CMK (cell line): ENCODE measurements at regions not wholly inside any gene's neighbourhood (a gene's known extent, or its start where the extent isn't known, plus 50 kb on each side); places are given as distances from the start of the nearest gene placed in this dataset.
"Not testable (repeated sequence)": the region's sequence is repeated elsewhere in the genome, so short reads cannot be mapped to it uniquely, and the experiment has no call there.

Experiments
- DNase-seq: peaks from one replicate; pipeline ENCODE4 v3.0.0-alpha.2; 2010; ENCODE audit warnings: low read depth

GRCh38 chr12:13562915-13563742 is 366.6 kb downstream of the EMP1 start:
- DNase-seq = no peak

GRCh38 chr12:13561923-13562322 is 365.4 kb downstream of the EMP1 start:
- DNase-seq = no peak

- no peak for DNase-seq
These were observed 362.9 kb downstream of the EMP1 start for GRCh38 chr12:13559318-13559978.

- DNase-seq = no peak
These were observed 356.3 kb downstream of the EMP1 start for GRCh38 chr12:13552830-13553229.

- no peak for DNase-seq
These were observed 350.8 kb downstream of the EMP1 start for GRCh38 chr12:13547283-13547682.

GRCh38 chr12:13546231-13546630 is 349.7 kb downstream of the EMP1 start:
- no peak for DNase-seq

GRCh38 chr12:13539051-13539450 is 342.5 kb downstream of the EMP1 start:
- DNase-seq = no peak

GRCh38 chr12:13538136-13538535 is 341.6 kb downstream of the EMP1 start:
- DNase-seq = no peak

GRCh38 chr12:13537623-13538022 is 341.1 kb downstream of the EMP1 start:
- no peak for DNase-seq

- no peak for DNase-seq
These were observed 339.8 kb downstream of the EMP1 start for GRCh38 chr12:13536219-13536910.

- peak; percentile 2 for DNase-seq
These were observed 338.3 kb downstream of the EMP1 start for GRCh38 chr12:13534645-13535398.

- no peak for DNase-seq
These were observed 337.7 kb downstream of the EMP1 start for GRCh38 chr12:13534242-13534641.

GRCh38 chr12:13530966-13531365 is 334.4 kb downstream of the EMP1 start:
- DNase-seq = no peak

- not testable (repeated sequence) for DNase-seq
These were observed 329.8 kb downstream of the EMP1 start for GRCh38 chr12:13526185-13526921.

GRCh38 chr12:13523536-13524307 is 327.2 kb downstream of the EMP1 start:
- DNase-seq = no peak

GRCh38 chr12:13518034-13518433 is 321.5 kb downstream of the EMP1 start:
- not testable (repeated sequence) for DNase-seq

GRCh38 chr12:13509740-13510139 is 313.2 kb downstream of the EMP1 start:
- DNase-seq = no peak

GRCh38 chr12:13505636-13506035 is 309.1 kb downstream of the EMP1 start:
- DNase-seq = no peak

GRCh38 chr12:13505224-13505623 is 308.7 kb downstream of the EMP1 start:
- no peak for DNase-seq

- no peak for DNase-seq
These were observed 308.2 kb downstream of the EMP1 start for GRCh38 chr12:13504736-13505135.

- DNase-seq = no peak
These were observed 307.5 kb downstream of the EMP1 start for GRCh38 chr12:13504074-13504473.
